ENCODE measurements at regions not wholly inside any gene's neighbourhood (a gene's known extent, or its start where the extent isn't known, plus 50 kb on each side); places are given as distances from the start of the nearest gene placed in this dataset.

GRCh38 chr4:32216502-32216901 lies 1496.3 kb downstream of the PCDH7 start:
- Histone ChIP-seq H3K4me1 (replicated peaks in 1 of 2) (no peaks in the 10 kb centered on the region), H3K27ac (no peak overlapping the region), H3K4me3 (no peak overlapping the region)
- WGBS, 10 experiments = 60 to 100% (median 100%) methylated on average over 1 to 2 of the region's 9 CpGs; no CpG with 5 or more reads in 7 of the 10 experiments
- ATAC-seq (replicated peaks in 6 of 8) = no peak
- in situ Hi-C loops (cut with MboI; ENCODE audit: low pct_unique_long_range_greater_than_20kb in 2 of 9, low sequenced_read_pairs in 9 of 9, unreplicated experiment in 9 of 9) = no loop called here

GRCh38 chr4:32219306-32220075 lies 1499.3 kb downstream of the PCDH7 start:
- 3 to 100% (median 39%) methylated on average over 1 to 3 of the region's 3 CpGs; no CpG with 5 or more reads in 1 of the 10 experiments for WGBS, 10 experiments
- no peaks in the 10 kb centered on the region for H3K4me1 ChIP-seq (replicated peaks in 1 of 2)
- no peak overlapping the region for H3K27ac ChIP-seq
- no peak for ATAC-seq (replicated peaks in 6 of 8)
- H3K4me3 ChIP-seq = no peak overlapping the region
- in situ Hi-C loops (cut with MboI; ENCODE audit: low pct_unique_long_range_greater_than_20kb in 2 of 9, low sequenced_read_pairs in 9 of 9, unreplicated experiment in 9 of 9) = no loop called here

- ATAC-seq (replicated peaks in 6 of 8) = peak in 1 of 8 experiments; percentile 64
- Histone ChIP-seq H3K4me1 (replicated peaks in 1 of 2) (no peaks in the 10 kb centered on the region), H3K27ac (no peak overlapping the region), H3K4me3 (no peak overlapping the region)
- in situ Hi-C loops (cut with MboI; ENCODE audit: low pct_unique_long_range_greater_than_20kb in 2 of 9, low sequenced_read_pairs in 9 of 9, unreplicated experiment in 9 of 9) = no loop called here
Observed at GRCh38 chr4:32226204-32226603, 1506.0 kb downstream of the PCDH7 start.

- in situ Hi-C loops (cut with MboI; ENCODE audit: low pct_unique_long_range_greater_than_20kb in 2 of 9, low sequenced_read_pairs in 9 of 9, unreplicated experiment in 9 of 9) = no loop called here
- ATAC-seq (replicated peaks in 6 of 8) = no peak
- H3K4me3 ChIP-seq = no peak overlapping the region
- 0 to 100% (median 38%) methylated on average over 2 of the region's 2 CpGs; no CpG with 5 or more reads in 3 of the 10 experiments for WGBS, 10 experiments
- no peaks in the 10 kb centered on the region for H3K4me1 ChIP-seq (replicated peaks in 1 of 2)
- H3K27ac ChIP-seq = no peak overlapping the region
Observed at GRCh38 chr4:32226733-32227132, 1506.6 kb downstream of the PCDH7 start.

- no peak overlapping the region for H3K27ac ChIP-seq
- peaks cover 0 to 2% of the 10 kb centered on the region in 2 donors for H3K4me1 ChIP-seq (replicated peaks in 1 of 2)
- no peak overlapping the region for H3K4me3 ChIP-seq
- 0 to 100% (median 55%) methylated on average over 1 to 3 of the region's 3 CpGs; no CpG with 5 or more reads in 1 of the 10 experiments for WGBS, 10 experiments
- peak in 1 of 8 experiments; percentile 65 for ATAC-seq (replicated peaks in 6 of 8)
- in situ Hi-C loops (cut with MboI; ENCODE audit: low pct_unique_long_range_greater_than_20kb in 2 of 9, low sequenced_read_pairs in 9 of 9, unreplicated experiment in 9 of 9) = no loop called here
Observed at GRCh38 chr4:32243926-32244325, 1523.8 kb downstream of the PCDH7 start.

GRCh38 chr4:32249040-32249439 lies 1528.9 kb downstream of the PCDH7 start:
- peaks cover 0 to 4% of the 10 kb centered on the region in 2 donors for H3K4me1 ChIP-seq (replicated peaks in 1 of 2)
- WGBS, 10 experiments = 0 to 74% (median 30%) methylated on average over 1 to 2 of the region's 2 CpGs; no CpG with 5 or more reads in 1 of the 10 experiments
- ATAC-seq (replicated peaks in 6 of 8) = peak in 2 of 8 experiments; percentile 18 to 24
- H3K27ac ChIP-seq = no peak overlapping the region
- H3K4me3 ChIP-seq = no peak overlapping the region
- in situ Hi-C loops (cut with MboI; ENCODE audit: low pct_unique_long_range_greater_than_20kb in 2 of 9, low sequenced_read_pairs in 9 of 9, unreplicated experiment in 9 of 9) = no loop called here

GRCh38 chr4:32251126-32251525 lies 1531.0 kb downstream of the PCDH7 start:
- peaks cover 0 to 4% of the 10 kb centered on the region in 2 donors for H3K4me1 ChIP-seq (replicated peaks in 1 of 2)
- peak in 2 of 8 experiments; percentile 45 for ATAC-seq (replicated peaks in 6 of 8)
- in situ Hi-C loops (cut with MboI; ENCODE audit: low pct_unique_long_range_greater_than_20kb in 2 of 9, low sequenced_read_pairs in 9 of 9, unreplicated experiment in 9 of 9) = no loop called here
- 0 to 100% (median 100%) methylated on average over 1 of the region's 1 CpG; no CpG with 5 or more reads in 2 of the 10 experiments for WGBS, 10 experiments
- no peak overlapping the region for H3K27ac ChIP-seq
- H3K4me3 ChIP-seq = no peak overlapping the region

GRCh38 chr4:32251926-32252325 lies 1531.8 kb downstream of the PCDH7 start:
- in situ Hi-C loops (cut with MboI; ENCODE audit: low pct_unique_long_range_greater_than_20kb in 2 of 9, low sequenced_read_pairs in 9 of 9, unreplicated experiment in 9 of 9) = no loop called here
- Histone ChIP-seq H3K4me1 (replicated peaks in 1 of 2) (peaks cover 0 to 4% of the 10 kb centered on the region in 2 donors), H3K27ac (no peak overlapping the region)

GRCh38 chr4:32254216-32254615 lies 1534.0 kb downstream of the PCDH7 start:
- H3K4me3 ChIP-seq = no peak overlapping the region
- 0 to 81% (median 52%) methylated on average over 2 to 3 of the region's 3 CpGs for WGBS, 10 experiments
- H3K27ac ChIP-seq = no peak overlapping the region
- ATAC-seq (replicated peaks in 6 of 8) = no peak
- no peaks in the 10 kb centered on the region for H3K4me1 ChIP-seq (replicated peaks in 1 of 2)
- in situ Hi-C loops (cut with MboI; ENCODE audit: low pct_unique_long_range_greater_than_20kb in 2 of 9, low sequenced_read_pairs in 9 of 9, unreplicated experiment in 9 of 9) = no loop called here

More at GRCh38 chr4:32251926-32252325, 1531.8 kb downstream of the PCDH7 start:
- no peak for ATAC-seq (replicated peaks in 6 of 8)
- no peak overlapping the region for H3K4me3 ChIP-seq
- WGBS, 10 experiments = 0 to 100% (median 83%) methylated on average over 1 to 2 of the region's 2 CpGs; no CpG with 5 or more reads in 3 of the 10 experiments

GRCh38 chr4:32258986-32259385 lies 1538.8 kb downstream of the PCDH7 start:
- H3K4me1 ChIP-seq (replicated peaks in 1 of 2) = no peaks in the 10 kb centered on the region
- 13 to 100% (median 69%) methylated on average over 1 to 2 of the region's 2 CpGs; no CpG with 5 or more reads in 2 of the 10 experiments for WGBS, 10 experiments
- no peak overlapping the region for H3K4me3 ChIP-seq
- in situ Hi-C loops (cut with MboI; ENCODE audit: low pct_unique_long_range_greater_than_20kb in 2 of 9, low sequenced_read_pairs in 9 of 9, unreplicated experiment in 9 of 9) = no loop called here
- no peak for ATAC-seq (replicated peaks in 6 of 8)
- no peak overlapping the region for H3K27ac ChIP-seq

GRCh38 chr4:32261196-32261595 lies 1541.0 kb downstream of the PCDH7 start:
- WGBS, 10 experiments = 7 to 100% (median 69%) methylated on average over 1 to 9 of the region's 9 CpGs
- Histone ChIP-seq H3K27ac (no peak overlapping the region), H3K4me1 (replicated peaks in 1 of 2) (no peaks in the 10 kb centered on the region), H3K4me3 (no peak overlapping the region)
- in situ Hi-C loops (cut with MboI; ENCODE audit: low pct_unique_long_range_greater_than_20kb in 2 of 9, low sequenced_read_pairs in 9 of 9, unreplicated experiment in 9 of 9) = no loop called here
- ATAC-seq (replicated peaks in 6 of 8) = no peak

- ATAC-seq (replicated peaks in 6 of 8) = no peak
- Histone ChIP-seq H3K27ac (no peak overlapping the region), H3K4me3 (no peak overlapping the region), H3K4me1 (replicated peaks in 1 of 2) (no peaks in the 10 kb centered on the region)
- WGBS, 10 experiments = 0% methylated on average over 1 of the region's 1 CpG
- in situ Hi-C loops (cut with MboI; ENCODE audit: low pct_unique_long_range_greater_than_20kb in 2 of 9, low sequenced_read_pairs in 9 of 9, unreplicated experiment in 9 of 9) = no loop called here
Observed at GRCh38 chr4:32268863-32269262, 1548.7 kb downstream of the PCDH7 start.

- H3K4me1 ChIP-seq (replicated peaks in 1 of 2) = no peaks in the 10 kb centered on the region
- WGBS, 10 experiments = 0 to 100% (median 43%) methylated on average over 1 of the region's 1 CpG; no CpG with 5 or more reads in 2 of the 10 experiments
- ATAC-seq (replicated peaks in 6 of 8) = no peak
- H3K27ac ChIP-seq = no peak overlapping the region
- in situ Hi-C loops (cut with MboI; ENCODE audit: low pct_unique_long_range_greater_than_20kb in 2 of 9, low sequenced_read_pairs in 9 of 9, unreplicated experiment in 9 of 9) = no loop called here
- H3K4me3 ChIP-seq = no peak overlapping the region
Observed at GRCh38 chr4:32290102-32290501, 1569.9 kb downstream of the PCDH7 start.

- Histone ChIP-seq H3K27ac (no peak overlapping the region), H3K4me1 (replicated peaks in 1 of 2) (no peaks in the 10 kb centered on the region), H3K4me3 (no peak overlapping the region)
- in situ Hi-C loops (cut with MboI; ENCODE audit: low pct_unique_long_range_greater_than_20kb in 2 of 9, low sequenced_read_pairs in 9 of 9, unreplicated experiment in 9 of 9) = no loop called here
- 47 to 60% methylated on average over 1 to 3 of the region's 7 CpGs; no CpG with 5 or more reads in 8 of the 10 experiments for WGBS, 10 experiments
- no peak for ATAC-seq (replicated peaks in 6 of 8)
Observed at GRCh38 chr4:32318926-32319325, 1598.8 kb downstream of the PCDH7 start.
